C4-2B (cell line): ENCODE measurements at regions not wholly inside any gene's neighbourhood (a gene's known extent, or its start where the extent isn't known, plus 50 kb on each side); places are given as distances from the start of the nearest gene placed in this dataset.

Experiments
- ZFX ChIP-seq: fragments of 450-650 bp; IDR thresholded peaks from 2 replicates; pipeline ENCODE4 v1.6.1; 2017
- TF ChIP-seq, protein P1 (sequence below): fragments of 450-650 bp; conservative IDR thresholded peaks from 2 replicates; pipeline ENCODE4 v1.5.1; 2017; ENCODE audit warnings: mild to moderate bottlenecking

DNA sequence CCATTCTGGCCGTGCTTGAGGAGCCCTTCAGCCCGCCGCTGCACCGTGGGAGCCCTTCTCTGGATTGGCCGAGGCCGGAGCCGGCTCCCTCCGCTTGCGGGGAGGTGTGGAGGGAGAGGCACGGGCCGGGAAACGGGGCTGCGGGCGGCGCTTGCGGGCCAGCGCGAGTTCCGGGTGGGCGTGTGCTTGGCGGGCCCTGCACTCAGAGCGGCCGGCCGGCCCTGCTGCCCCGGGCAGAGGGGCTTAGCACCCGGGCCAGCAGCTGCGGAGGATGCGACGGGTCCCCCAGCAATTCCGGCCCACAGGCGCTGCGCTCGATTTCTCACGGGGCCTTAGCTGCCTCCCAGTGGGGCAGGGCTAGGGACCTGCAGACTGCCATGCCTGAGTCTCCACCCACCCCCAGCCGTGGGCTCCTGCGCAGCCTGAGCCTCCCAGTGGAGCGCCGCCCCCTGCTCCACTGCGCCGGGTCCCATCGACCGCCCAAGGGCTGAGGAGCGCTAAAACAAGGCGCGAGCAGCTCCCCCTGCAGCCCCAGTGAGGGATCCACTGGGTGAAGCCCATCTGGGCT, 76.5 kb downstream of the PCDH20 start:
- TF ChIP-seq, protein P1, sequence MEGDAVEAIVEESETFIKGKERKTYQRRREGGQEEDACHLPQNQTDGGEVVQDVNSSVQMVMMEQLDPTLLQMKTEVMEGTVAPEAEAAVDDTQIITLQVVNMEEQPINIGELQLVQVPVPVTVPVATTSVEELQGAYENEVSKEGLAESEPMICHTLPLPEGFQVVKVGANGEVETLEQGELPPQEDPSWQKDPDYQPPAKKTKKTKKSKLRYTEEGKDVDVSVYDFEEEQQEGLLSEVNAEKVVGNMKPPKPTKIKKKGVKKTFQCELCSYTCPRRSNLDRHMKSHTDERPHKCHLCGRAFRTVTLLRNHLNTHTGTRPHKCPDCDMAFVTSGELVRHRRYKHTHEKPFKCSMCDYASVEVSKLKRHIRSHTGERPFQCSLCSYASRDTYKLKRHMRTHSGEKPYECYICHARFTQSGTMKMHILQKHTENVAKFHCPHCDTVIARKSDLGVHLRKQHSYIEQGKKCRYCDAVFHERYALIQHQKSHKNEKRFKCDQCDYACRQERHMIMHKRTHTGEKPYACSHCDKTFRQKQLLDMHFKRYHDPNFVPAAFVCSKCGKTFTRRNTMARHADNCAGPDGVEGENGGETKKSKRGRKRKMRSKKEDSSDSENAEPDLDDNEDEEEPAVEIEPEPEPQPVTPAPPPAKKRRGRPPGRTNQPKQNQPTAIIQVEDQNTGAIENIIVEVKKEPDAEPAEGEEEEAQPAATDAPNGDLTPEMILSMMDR: no peak
- no peak for TF ChIP-seq ZFX
